Astrocyte (in vitro differentiated cells and primary cell): ENCODE measurements at regions not wholly inside any gene's neighbourhood (a gene's known extent, or its start where the extent isn't known, plus 50 kb on each side); places are given as distances from the start of the nearest gene placed in this dataset.

Experiments used
- CTCF ChIP-seq: IDR thresholded peaks from 2 replicates; pipeline ENCODE4 v1.5.1; 2011; ENCODE audit warnings: low read depth, mild to moderate bottlenecking, inconsistent platforms, low read length, moderate library complexity; ENCODE audit not compliant: insufficient read depth
- EZH2 ChIP-seq: IDR thresholded peaks from 2 replicates; pipeline ENCODE4 v1.6.1; 2012; ENCODE audit warnings: mild to moderate bottlenecking, low read length, inconsistent platforms; ENCODE audit not compliant: insufficient read depth

- no peak for TF ChIP-seq EZH2
- no peak for TF ChIP-seq CTCF
These were observed 786.5 kb upstream of the ACO1 start for GRCh38 chr9:31597977-31598376.
